ENCODE measurements at regions not wholly inside any gene's neighbourhood (a gene's known extent, or its start where the extent isn't known, plus 50 kb on each side); places are given as distances from the start of the nearest gene placed in this dataset.

GRCh38 chr11:95465887-95466286, 234.9 kb upstream of the SESN3 start:
- no peak for DNase-seq
- intact Hi-C loops (cut with DNase I): no loop called here
- no peak overlapping the region for H3K9ac ChIP-seq (ENCODE audit: low read depth in 2 of 2, low read length in 2 of 2)

GRCh38 chr11:95461858-95462257, 230.9 kb upstream of the SESN3 start:
- no peak overlapping the region for H3K9ac ChIP-seq (ENCODE audit: low read depth in 2 of 2, low read length in 2 of 2)

More at GRCh38 chr11:95465887-95466286, 234.9 kb upstream of the SESN3 start:
- Histone ChIP-seq H3K4me3 (no peak overlapping the region), H3K27ac (no peak overlapping the region), H3K4me1 (no peaks in the 10 kb centered on the region), H3K36me3 (no peaks in the 10 kb centered on the region), H3K27me3 (no peaks in the 10 kb centered on the region), H3K9me3 (no peaks in the 10 kb centered on the region)
- no peak for TF ChIP-seq CTCF (IDR thresholded peaks at IDR 0.05)

GRCh38 chr11:95461348-95461747, 230.3 kb upstream of the SESN3 start:
- no peak for DNase-seq

More at GRCh38 chr11:95461858-95462257, 230.9 kb upstream of the SESN3 start:
- no peaks in the 10 kb centered on the region for H3K27me3 ChIP-seq
- no peak for DNase-seq
- intact Hi-C loops (cut with DNase I): no loop called here
- TF ChIP-seq CTCF (IDR thresholded peaks at IDR 0.05): no peak
- H3K9me3 ChIP-seq: no peaks in the 10 kb centered on the region
- no peak overlapping the region for H3K27ac ChIP-seq
- no peak overlapping the region for H3K4me3 ChIP-seq
- no peaks in the 10 kb centered on the region for H3K36me3 ChIP-seq
- no peaks in the 10 kb centered on the region for H3K4me1 ChIP-seq

GRCh38 chr11:95459291-95460042, 228.5 kb upstream of the SESN3 start:
- Histone ChIP-seq H3K36me3 (no peaks in the 10 kb centered on the region), H3K9me3 (no peaks in the 10 kb centered on the region), H3K27me3 (no peaks in the 10 kb centered on the region), H3K4me3 (no peak overlapping the region), H3K9ac (ENCODE audit: low read depth in 2 of 2, low read length in 2 of 2) (no peak overlapping the region), H3K27ac (no peak overlapping the region), H3K4me1 (no peaks in the 10 kb centered on the region)
- intact Hi-C loops (cut with DNase I): no loop called here
- TF ChIP-seq CTCF (IDR thresholded peaks at IDR 0.05): no peak
- no peak for DNase-seq

More at GRCh38 chr11:95461348-95461747, 230.3 kb upstream of the SESN3 start:
- Histone ChIP-seq H3K36me3 (no peaks in the 10 kb centered on the region), H3K9me3 (no peaks in the 10 kb centered on the region), H3K27ac (no peak overlapping the region), H3K4me1 (no peaks in the 10 kb centered on the region), H3K4me3 (no peak overlapping the region), H3K9ac (ENCODE audit: low read depth in 2 of 2, low read length in 2 of 2) (no peak overlapping the region), H3K27me3 (no peaks in the 10 kb centered on the region)
- no peak for TF ChIP-seq CTCF (IDR thresholded peaks at IDR 0.05)
- intact Hi-C loops (cut with DNase I): no loop called here

- H3K27me3 ChIP-seq: no peaks in the 10 kb centered on the region
- no peaks in the 10 kb centered on the region for H3K4me1 ChIP-seq
- H3K4me3 ChIP-seq: no peak overlapping the region
- H3K9me3 ChIP-seq: no peaks in the 10 kb centered on the region
- H3K27ac ChIP-seq: no peak overlapping the region
- TF ChIP-seq CTCF (IDR thresholded peaks at IDR 0.05): no peak
- DNase-seq: no peak
- H3K9ac ChIP-seq (ENCODE audit: low read depth in 2 of 2, low read length in 2 of 2): no peak overlapping the region
- intact Hi-C loops (cut with DNase I): no loop called here
- H3K36me3 ChIP-seq: no peaks in the 10 kb centered on the region
Measured at GRCh38 chr11:95456714-95457491, 225.9 kb upstream of the SESN3 start.

All from colonic mucosa (tissue), 4 donors.